H4 (cell line): ENCODE measurements at regions not wholly inside any gene's neighbourhood (a gene's known extent, or its start where the extent isn't known, plus 50 kb on each side); places are given as distances from the start of the nearest gene placed in this dataset.

Source experiments
- DNase-seq: peaks from one replicate; pipeline ENCODE4 v3.0.0-alpha.2; 2015; ENCODE audit warnings: low spot score

DNA sequence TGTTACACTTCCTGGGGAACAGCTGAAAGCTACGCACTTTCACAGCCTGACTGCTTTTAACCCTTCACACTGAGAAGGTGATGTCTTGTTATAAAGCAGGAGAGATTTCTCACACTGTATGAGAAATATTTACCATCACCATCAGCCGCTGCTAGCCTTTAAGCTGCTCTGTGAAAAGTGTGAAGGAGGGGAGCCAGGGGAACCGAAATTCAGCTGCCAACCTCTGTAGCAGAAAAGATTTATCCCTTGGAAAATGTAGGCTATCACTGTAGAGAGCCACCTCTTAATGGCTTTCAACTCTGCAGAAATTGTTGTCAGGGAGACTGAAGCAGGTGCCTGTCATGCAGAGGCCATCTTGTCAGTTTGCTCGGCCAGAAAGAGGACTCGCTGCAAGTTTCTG is 145.3 kb downstream of the SP3 start:
- no peak for DNase-seq

GRCh38 chr2:173821451-173821850 is 143.7 kb downstream of the SP3 start:
- DNase-seq, result no peak

- no peak for DNase-seq
Measured at GRCh38 chr2:173822889-173823542, 142.2 kb downstream of the SP3 start.

DNA sequence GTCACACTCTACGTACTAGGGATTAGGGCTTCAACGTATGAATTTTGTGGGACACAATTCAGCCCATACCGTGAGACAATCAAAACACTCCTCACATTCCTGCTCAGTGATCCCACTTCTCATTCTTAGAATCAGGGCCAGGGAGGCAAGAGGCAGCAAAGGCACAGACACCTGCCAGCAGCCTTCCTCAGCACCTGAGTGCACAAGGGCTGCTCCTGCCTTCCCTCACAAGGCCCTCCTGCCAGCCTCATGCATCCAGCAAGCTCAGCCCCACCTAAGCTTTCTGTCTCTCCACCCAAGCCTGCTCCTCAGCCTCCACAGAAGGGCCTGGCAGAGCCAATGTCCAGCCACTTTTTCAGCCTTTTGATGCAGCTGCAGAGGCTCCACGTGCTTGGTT is 141.6 kb downstream of the SP3 start:
- no peak for DNase-seq

- DNase-seq, result no peak
Measured at GRCh38 chr2:173828189-173829142, 136.7 kb downstream of the SP3 start.

GRCh38 chr2:173829727-173830126 is 135.4 kb downstream of the SP3 start:
- no peak for DNase-seq

DNA sequence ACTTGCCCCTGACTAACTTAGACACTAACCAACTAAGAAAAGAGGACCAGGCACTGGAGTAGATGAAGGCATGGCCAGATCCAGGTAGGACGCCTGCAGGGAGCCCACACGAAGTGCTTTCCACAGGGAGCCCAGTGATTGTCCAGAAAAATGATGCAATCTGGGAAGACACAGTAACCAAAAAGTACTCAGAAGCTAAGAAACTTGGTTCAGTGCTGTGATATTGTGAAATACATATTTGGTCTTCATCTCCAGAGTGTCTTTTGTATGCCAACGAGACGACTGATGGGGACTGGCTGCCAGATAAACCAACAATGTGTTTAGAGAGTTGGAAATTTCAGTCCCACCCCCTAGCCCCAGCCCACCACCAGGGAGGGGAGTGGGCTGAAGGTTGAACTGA is 135.0 kb downstream of the SP3 start:
- no peak for DNase-seq

DNA sequence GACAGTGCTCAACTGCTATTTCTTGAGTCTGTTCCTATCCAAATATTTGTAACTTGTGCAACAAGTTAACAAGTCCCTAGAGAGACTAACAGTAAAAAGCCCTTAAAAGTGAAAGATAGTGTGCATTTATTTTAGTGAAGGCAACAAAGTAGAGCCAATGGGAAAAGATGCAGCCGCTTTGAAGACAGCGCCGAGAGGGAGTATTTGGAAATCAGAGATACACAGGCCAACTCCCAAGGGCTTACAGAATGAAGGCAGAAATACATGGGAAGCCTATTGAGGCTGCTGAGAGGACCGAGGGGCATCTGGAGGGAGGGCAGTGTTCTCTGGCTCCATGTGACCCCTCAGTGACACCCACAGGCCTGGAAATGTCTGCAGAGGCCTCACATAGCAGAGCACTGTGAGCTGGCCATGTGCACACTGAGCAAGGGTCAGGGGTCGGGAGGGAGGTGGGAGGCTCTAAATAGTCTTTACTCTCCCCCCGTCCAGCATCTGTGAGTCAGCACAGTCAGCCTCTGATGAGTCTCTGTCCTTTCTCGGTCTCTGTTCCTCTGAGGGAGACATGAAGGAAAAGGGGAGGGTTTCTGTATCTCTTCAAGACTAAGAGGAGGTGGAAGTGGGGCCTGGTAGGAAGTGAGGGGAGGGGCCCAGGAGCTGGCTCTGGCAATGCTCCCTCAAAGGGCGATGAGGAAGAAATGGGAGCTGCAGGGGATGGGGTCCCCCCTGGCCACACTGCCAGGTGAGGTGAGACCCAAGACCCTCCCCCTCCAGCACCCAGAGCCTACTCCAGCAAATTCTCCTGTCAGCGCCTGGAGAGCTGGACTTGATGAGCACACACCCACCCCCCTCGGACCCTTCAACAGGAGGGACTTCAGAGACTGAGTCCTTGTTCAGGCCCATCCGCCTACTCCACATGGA is 133.6 kb downstream of the SP3 start:
- DNase-seq, result no peak

DNA sequence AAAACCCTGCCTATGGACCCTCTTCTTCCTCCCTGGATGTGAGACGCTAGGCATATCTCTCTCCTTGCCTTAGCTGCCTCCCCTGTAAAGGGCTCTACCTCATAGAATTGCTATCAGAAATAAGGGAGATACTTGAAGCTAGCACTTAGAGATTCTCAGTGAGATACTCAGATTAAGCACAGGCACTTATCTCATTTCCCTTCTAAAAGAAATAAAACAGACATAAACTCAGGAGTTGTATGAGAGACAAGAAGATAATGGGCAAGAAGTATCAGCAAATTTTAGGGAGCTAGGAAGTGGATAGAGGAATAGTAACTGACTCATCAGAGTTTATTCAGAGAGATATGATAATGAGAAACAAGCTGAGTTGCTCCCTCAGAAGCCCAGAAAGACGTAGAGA is 131.0 kb downstream of the SP3 start:
- no peak for DNase-seq

DNA sequence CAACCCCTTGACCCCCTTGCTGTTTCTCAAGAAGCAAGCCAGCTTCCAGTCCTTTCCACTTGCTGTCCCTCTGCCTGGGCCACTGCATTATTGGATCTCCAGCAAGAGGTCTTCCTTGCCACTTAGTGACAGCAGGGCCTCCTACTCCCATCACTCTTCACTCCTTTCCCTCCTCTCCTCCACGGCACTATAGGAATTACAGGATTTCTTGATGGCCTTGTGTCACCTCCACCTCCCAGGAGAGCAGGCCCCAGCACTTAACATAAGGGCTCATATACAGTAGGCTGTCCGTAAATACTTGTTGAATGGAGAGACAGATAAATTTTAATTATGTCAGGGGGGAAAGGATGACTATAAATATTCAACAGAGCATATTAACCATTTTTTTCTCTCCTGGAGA is 129.4 kb downstream of the SP3 start:
- no peak for DNase-seq

DNA sequence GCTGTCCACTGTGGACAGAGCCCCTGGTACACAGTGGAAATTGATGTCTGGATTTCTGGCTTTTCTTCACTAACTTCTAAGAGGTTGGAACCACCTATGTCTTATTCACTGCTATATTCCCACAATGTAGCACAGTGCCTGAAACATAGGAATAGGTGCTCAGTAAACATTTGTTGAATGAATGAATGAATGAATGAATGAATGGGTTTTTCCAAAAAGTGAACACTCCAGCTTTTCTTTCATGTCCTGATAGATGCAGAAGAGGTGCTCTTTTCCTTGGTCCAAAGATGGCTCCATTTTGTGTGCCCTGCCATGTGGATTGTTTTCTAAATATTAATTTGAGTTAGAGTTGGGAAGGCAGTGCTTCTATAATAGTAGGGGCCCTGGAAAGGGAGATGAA is 124.1 kb downstream of the SP3 start:
- DNase-seq, result no peak

- DNase-seq, result no peak
Measured at GRCh38 chr2:173843526-173843925, 121.6 kb downstream of the SP3 start.

- no peak for DNase-seq
Measured at GRCh38 chr2:173851141-173851641, 114.0 kb downstream of the SP3 start.

DNA sequence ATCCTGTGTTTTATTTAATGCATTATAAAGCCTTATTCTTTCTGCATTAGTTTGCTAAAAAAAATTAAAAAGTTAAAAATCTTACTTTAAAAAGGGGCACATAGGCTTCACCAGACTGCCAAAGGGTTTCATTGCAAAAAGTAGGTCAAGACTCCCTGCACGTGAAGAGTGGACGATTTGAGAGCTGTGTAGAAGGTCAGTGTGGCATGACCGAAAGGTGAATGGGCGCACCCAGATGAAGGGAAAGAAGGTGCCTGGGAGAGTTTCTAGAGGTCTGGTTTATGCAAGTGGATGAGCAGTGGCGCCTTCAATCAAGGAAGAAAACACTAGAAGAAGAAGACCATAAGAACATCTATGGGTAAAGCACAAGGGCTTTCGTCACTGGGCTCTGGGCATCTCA is 111.0 kb downstream of the SP3 start:
- no peak for DNase-seq

DNA sequence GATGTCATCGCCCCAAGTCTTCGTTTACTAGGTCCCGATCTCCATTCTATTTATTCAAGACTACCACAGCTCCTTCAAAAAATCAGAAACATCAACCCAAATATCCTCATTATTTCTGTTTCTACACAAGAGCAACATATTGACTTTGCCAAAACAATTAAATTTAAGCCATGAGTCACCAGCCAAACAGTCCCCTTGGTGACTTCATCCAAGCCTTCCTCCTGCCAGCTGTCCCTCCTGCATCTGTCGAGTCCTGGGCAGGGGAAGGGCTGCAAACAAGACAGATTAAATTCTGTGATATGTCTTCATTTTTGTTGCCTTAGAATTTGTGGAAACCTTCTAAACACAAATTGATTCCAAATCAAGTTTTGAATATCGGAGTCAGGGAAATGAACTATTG is 110.3 kb downstream of the SP3 start:
- DNase-seq, result peak; percentile 62

GRCh38 chr2:173855661-173856060 is 109.5 kb downstream of the SP3 start:
- no peak for DNase-seq
